Adipocyte (in vitro differentiated cells): ENCODE measurements at regions not wholly inside any gene's neighbourhood (a gene's known extent, or its start where the extent isn't known, plus 50 kb on each side); places are given as distances from the start of the nearest gene placed in this dataset.

Experiments used
- DNase-seq: peaks from one replicate; pipeline ENCODE4 v3.0.0-alpha.2; 2015; ENCODE audit warnings: low read depth
- H3K27me3 ChIP-seq: replicated peaks from 2 replicates; pipeline ENCODE4 v1.7.0; 2013; ENCODE audit warnings: mild to moderate bottlenecking, low read length, moderate library complexity; ENCODE audit not compliant: control insufficient read depth, insufficient read depth
- H3K36me3 ChIP-seq: 2 replicates; pipeline ENCODE4 v1.7.0; 2013; ENCODE audit warnings: low read length, mild to moderate bottlenecking, moderate library complexity; ENCODE audit not compliant: control insufficient read depth, insufficient read depth, severe bottlenecking
- H3K4me1 ChIP-seq: 2 replicates; pipeline ENCODE4 v1.7.0; 2013; ENCODE audit warnings: mild to moderate bottlenecking, low read length, moderate library complexity; ENCODE audit not compliant: control insufficient read depth, insufficient read depth
- H3K4me3 ChIP-seq: 2 replicates; pipeline ENCODE4 v1.7.0; 2013; ENCODE audit warnings: mild to moderate bottlenecking, low read length, moderate library complexity
- H3K9ac ChIP-seq: 2 replicates; pipeline ENCODE4 v1.7.0; 2013; ENCODE audit warnings: mild to moderate bottlenecking, low read length, moderate library complexity
- H3K9me3 ChIP-seq: 2 replicates; pipeline ENCODE4 v1.7.0; 2013; ENCODE audit warnings: mild to moderate bottlenecking, low read length, moderate library complexity; ENCODE audit not compliant: control insufficient read depth

DNA sequence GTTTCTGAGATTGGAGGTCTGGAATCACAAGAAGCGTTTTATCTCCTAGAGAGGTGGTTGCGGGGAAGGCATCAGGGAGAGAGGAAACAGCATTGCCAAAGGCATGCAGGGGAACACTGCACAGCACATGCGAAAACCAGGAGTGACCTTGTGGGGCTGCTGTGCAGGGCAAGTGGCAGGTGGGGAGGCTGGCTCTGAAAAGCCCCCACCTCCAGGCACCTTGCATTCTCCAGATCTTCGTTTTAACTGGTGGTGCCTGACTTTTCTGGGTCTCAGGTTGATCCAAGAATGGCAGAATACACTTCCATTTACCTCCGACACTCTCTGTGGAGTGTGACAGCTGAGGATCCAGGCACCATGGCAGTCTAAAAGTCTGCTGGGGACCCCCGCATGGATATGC, 209.4 kb upstream of the LEF1 start:
- no peak overlapping the region for H3K4me3 ChIP-seq
- H3K9me3 ChIP-seq, result peaks cover 2% of the 10 kb centered on the region
- H3K9ac ChIP-seq, result no peak overlapping the region
- no peaks in the 10 kb centered on the region for H3K4me1 ChIP-seq
- no peak for DNase-seq
- H3K27me3 ChIP-seq, result peaks cover 45% of the 10 kb centered on the region
- no peaks in the 10 kb centered on the region for H3K36me3 ChIP-seq

DNA sequence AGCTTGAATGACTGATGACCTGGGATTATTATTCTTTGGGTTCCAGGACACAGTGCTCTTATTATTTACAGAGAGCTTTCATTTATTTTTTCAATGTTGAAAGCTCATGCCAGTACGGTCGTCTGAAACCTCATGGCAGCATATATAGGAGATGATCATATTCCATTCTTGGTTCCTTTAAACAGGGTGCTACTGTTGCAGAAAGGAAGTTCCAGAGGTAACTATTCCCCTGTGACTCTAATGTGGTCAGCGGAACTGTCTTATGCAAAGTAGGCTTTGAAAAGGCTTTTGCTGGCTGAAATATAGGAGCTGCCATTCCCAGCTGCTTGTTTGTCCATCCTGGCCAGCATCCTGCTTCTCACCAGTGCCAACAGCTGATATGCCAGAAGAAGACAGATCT, 208.3 kb upstream of the LEF1 start:
- Histone ChIP-seq H3K4me3 (no peak overlapping the region), H3K36me3 (no peaks in the 10 kb centered on the region), H3K9ac (no peak overlapping the region), H3K9me3 (peaks cover 2% of the 10 kb centered on the region), H3K4me1 (no peaks in the 10 kb centered on the region), H3K27me3 (peaks cover 52% of the 10 kb centered on the region)
- no peak for DNase-seq

DNA sequence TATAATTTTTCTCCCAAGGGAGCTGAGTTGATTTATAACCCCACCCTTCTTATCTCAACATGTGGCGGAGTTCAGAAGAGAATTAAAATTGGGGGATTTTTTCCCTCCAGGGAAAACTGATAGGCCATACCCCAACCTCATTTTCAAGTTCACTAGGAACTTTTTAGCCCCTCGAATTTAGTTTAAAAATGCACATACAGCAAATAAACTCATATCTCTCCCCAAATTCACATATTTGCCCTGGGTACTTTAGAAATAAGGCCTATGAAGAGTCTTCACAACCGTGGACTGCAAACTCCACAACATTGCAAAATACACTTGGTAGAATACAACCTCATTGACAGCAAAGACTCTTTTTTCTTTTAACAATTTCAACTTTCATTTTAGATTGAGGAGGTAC, 206.7 kb upstream of the LEF1 start:
- Histone ChIP-seq H3K9ac (no peak overlapping the region), H3K4me3 (no peak overlapping the region), H3K4me1 (no peaks in the 10 kb centered on the region), H3K27me3 (peaks cover 65% of the 10 kb centered on the region), H3K9me3 (peaks cover 2% of the 10 kb centered on the region), H3K36me3 (no peaks in the 10 kb centered on the region)
- no peak for DNase-seq

DNA sequence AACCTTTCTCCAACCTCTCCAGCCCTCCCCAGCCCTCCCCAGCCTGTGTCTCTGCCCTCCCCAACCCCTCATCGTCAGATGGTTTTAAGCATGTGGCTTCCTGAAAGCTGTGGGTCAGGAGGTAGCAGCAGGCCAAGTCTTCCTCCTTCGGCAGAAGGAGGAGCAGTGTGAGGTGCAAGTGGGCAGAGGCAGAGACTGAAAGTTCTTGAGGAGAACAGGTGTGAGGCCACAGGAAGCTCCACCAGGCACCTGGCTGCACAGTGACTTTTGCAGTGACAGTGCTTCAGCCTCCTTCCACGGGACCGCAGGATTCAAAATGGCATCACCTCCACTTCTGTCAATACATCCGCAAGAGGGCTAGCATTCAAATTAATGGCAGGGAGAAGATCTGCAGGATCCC, 203.9 kb upstream of the LEF1 start:
- Histone ChIP-seq H3K9me3 (peaks cover 12% of the 10 kb centered on the region), H3K27me3 (peaks cover 72% of the 10 kb centered on the region), H3K9ac (no peak overlapping the region), H3K4me1 (no peaks in the 10 kb centered on the region), H3K36me3 (no peaks in the 10 kb centered on the region), H3K4me3 (no peak overlapping the region)
- DNase-seq, result no peak

DNA sequence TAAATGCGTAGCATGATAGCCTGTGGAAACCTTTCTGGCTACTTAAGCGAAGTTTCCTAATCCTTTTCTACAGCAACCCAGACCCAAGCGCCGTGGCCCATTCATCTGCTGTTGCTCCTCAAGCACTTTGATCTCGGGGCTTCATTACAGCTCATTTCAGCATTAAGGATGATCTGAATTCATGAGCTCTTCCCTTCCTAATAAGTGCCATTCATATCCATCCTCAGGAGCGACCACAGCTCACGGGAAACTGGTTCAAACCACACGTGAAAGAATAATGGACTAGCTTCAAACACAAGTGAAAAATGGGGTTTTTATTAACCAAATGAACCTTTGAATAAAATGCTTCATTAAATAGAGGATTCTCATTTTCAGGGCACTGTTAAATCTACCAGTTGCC, 202.6 kb upstream of the LEF1 start:
- Histone ChIP-seq H3K9ac (no peak overlapping the region), H3K4me3 (no peak overlapping the region), H3K9me3 (peaks cover 12% of the 10 kb centered on the region), H3K4me1 (no peaks in the 10 kb centered on the region), H3K27me3 (peaks cover 67% of the 10 kb centered on the region), H3K36me3 (no peaks in the 10 kb centered on the region)
- DNase-seq, result no peak

DNA sequence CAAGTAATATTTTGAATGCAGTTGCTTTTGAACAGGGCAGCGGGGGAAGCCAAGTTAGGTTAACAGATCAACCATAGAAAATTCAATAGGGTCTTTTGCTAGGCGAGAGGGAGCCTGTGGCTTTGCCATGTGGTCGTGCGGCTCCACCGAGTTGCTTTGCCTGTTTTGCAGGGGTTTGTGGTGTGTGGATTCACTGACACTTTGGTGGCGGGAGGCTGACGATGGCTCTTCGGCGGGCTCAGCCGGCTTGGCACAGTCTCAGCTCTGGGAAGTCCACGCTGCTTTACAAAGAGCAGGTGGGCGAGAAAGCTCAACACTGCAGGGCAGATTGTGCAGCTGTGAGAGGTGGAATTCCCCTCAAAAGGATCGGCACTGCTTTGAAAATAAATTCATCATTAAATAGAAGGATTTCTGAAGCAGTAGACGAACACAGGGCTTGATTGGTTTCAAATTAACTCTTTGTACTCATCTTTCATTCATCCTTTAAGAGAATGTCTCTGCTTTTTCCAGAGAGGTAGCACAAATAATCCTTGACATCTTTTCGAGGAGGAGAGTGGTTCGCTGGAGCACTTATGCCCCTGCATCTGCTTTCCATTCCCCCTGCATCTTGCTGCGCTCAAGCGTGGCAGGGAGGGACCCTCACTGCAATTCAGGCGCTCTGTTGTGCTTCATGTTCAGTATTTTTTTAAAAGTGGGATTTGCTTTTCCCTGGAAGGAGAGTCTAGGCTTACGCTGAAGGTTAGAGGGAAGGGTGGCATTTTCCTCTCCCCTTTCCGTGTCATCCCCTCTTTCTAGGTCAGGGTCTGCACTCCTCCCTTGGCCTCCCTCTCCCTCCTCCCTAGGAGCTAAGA, 201.8 kb upstream of the LEF1 start:
- H3K36me3 ChIP-seq, result no peaks in the 10 kb centered on the region
- no peaks in the 10 kb centered on the region for H3K4me1 ChIP-seq
- DNase-seq, result no peak
- H3K4me3 ChIP-seq, result no peak overlapping the region
- H3K27me3 ChIP-seq, result peaks cover 71% of the 10 kb centered on the region
- H3K9ac ChIP-seq, result no peak overlapping the region
- peaks cover 12% of the 10 kb centered on the region for H3K9me3 ChIP-seq

DNA sequence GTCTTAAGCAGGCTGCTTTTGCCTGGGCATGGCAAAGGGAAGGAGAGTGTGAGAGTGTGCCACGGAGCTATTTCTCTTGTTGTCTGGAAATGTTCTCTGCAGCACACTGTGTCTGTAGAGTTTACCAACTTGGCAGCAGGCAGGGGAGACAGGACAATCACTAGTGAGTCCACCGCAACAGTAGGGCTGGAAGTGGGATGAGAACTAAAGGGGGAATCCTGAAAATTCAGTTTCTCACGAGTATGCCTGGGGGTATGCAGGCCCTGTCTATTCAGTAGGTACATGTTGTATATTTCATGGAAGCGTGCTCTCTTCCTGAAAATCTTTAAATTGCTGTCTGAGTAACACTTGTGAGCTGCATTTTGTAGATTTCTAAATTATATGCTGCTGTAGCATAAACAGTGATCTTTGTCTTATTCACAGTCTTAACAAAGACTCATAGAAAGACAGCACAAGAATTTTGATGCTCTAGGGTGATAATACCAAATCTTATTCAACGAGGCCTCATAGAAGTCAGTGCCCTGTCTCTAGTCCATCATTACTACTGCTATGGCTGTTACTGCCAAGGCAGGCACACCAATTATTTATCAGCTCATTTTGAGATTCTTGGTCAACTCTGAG, 200.4 kb upstream of the LEF1 start:
- DNase-seq, result no peak
- Histone ChIP-seq H3K9ac (no peak overlapping the region), H3K4me3 (no peak overlapping the region), H3K36me3 (no peaks in the 10 kb centered on the region), H3K9me3 (peaks cover 12% of the 10 kb centered on the region), H3K27me3 (peaks cover 78% of the 10 kb centered on the region), H3K4me1 (no peaks in the 10 kb centered on the region)

DNA sequence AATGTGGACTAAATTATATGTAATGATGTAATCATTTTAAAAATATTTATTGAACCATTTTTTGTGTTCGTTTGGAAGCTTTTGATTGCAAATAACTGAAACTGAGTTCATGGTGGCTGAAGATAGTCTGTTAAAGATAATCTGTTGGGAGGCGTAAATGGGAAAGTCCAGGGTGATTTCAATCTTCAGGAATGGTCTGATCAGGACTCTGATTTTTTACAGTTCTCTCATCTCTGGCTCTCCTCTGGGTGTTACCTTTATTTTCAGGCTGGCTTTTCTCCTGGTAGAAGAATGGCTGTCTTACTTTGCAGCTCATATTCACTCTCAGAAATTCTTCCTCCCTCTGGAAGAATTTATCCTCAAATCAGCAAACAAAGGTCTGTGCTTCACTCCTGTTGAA, 199.0 kb upstream of the LEF1 start:
- no peak overlapping the region for H3K4me3 ChIP-seq
- no peak for DNase-seq

DNA sequence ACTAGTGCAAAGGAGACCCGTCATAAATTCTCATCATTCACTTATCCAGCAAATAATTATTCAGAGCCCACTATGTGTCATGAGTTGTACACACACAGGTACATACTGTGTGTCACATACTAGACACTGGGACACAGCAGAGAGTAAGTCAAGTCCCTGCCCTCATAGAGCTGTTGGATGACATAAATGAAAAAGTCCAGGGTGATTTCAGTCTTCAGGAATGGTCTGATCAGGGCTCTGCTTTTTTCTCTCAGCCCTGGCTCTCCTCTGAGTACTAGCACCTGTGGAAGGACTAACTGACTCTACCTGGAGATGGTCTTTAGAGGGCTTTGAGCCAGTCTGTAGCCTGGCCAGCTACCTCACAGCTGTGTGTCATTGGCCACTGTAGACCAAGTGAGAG, 198.0 kb upstream of the LEF1 start:
- no peak for DNase-seq
- peaks cover 71% of the 10 kb centered on the region for H3K27me3 ChIP-seq
- no peaks in the 10 kb centered on the region for H3K4me1 ChIP-seq

More for the DNA sequence above, 199.0 kb upstream of the LEF1 start:
- Histone ChIP-seq H3K9me3 (peaks cover 12% of the 10 kb centered on the region), H3K27me3 (peaks cover 72% of the 10 kb centered on the region), H3K4me1 (no peaks in the 10 kb centered on the region), H3K36me3 (no peaks in the 10 kb centered on the region), H3K9ac (no peak overlapping the region)

DNA sequence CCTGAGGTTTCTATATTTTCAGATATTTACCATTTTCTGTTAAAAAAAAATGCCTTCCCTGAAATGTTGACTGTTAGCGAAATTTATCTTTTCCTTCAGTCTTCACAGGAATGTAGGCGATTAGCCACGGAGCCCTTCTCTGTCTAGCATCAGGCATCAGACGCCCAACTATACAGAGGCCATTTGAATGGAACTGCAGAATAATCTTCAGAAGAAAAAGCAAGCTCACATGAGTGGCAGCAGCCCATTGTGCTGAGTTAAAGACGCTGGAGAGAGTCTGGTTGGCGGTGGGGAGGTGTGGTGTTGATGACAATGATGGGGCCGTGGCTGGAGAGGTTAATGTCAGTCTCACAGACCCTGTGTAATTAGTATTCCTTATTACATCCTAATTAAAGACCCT, 196.8 kb upstream of the LEF1 start:
- Histone ChIP-seq H3K9ac (no peak overlapping the region), H3K4me3 (no peak overlapping the region), H3K27me3 (peaks cover 61% of the 10 kb centered on the region), H3K9me3 (peaks cover 12% of the 10 kb centered on the region), H3K36me3 (no peaks in the 10 kb centered on the region), H3K4me1 (peaks cover 4% of the 10 kb centered on the region)
- no peak for DNase-seq

More for the DNA sequence above, 198.0 kb upstream of the LEF1 start:
- Histone ChIP-seq H3K9me3 (peaks cover 12% of the 10 kb centered on the region), H3K4me3 (no peak overlapping the region), H3K36me3 (no peaks in the 10 kb centered on the region), H3K9ac (no peak overlapping the region)

DNA sequence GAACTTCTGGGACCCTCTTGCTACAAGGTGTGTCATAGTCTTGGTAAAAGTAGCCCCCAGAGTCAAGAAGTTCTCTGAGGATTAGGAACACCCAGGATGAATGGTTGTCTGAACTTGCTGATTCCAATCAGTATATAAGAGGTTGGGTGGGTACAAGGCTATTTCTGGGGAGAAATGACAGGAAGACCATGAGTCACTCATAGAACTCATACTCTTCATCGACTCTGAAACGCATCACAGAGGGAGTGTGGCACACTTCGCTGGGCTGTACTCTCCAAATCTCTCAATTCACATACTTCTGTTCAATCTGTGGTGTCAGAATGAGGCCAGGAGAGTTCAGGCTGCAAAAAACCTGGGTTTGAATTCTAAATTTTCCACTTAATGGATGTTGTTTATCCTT, 193.2 kb upstream of the LEF1 start:
- Histone ChIP-seq H3K4me3 (no peak overlapping the region), H3K36me3 (no peaks in the 10 kb centered on the region), H3K4me1 (peaks cover 4% of the 10 kb centered on the region), H3K9ac (no peak overlapping the region), H3K9me3 (no peaks in the 10 kb centered on the region), H3K27me3 (peaks cover 47% of the 10 kb centered on the region)
- no peak for DNase-seq
